NCI-H748 (cell line): ENCODE measurements at regions not wholly inside any gene's neighbourhood (a gene's known extent, or its start where the extent isn't known, plus 50 kb on each side); places are given as distances from the start of the nearest gene placed in this dataset.
"Not testable (repeated sequence)": the region's sequence is repeated elsewhere in the genome, so short reads cannot be mapped to it uniquely, and the experiment has no call there.

Experiments
- DNase-seq: peaks from one replicate; lab custom pipeline; 2025; ENCODE audit not compliant: unreplicated experiment; lab: John Stamatoyannopoulos, UW

DNA sequence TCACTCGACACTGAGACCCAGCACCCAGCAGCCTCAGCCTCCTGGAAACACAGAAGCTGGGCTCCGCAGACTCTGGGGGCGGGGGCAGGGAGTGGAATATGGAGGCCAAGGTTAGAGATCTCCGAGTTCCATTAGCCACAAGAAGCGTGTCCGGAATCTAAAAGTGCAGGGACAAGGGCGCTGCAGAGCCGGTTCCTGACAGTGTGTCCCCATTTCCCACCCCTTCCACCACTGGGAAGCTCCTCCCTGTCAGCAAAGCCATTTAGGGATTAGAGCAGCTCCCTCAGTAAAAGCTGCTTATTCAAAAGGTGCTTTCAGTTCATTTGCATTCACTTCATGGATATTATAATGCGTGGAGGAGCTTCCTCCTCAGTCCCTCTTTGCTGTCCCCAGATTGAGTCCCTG lies 74.1 kb upstream of the HSPA9 start:
- no peak for DNase-seq

DNA sequence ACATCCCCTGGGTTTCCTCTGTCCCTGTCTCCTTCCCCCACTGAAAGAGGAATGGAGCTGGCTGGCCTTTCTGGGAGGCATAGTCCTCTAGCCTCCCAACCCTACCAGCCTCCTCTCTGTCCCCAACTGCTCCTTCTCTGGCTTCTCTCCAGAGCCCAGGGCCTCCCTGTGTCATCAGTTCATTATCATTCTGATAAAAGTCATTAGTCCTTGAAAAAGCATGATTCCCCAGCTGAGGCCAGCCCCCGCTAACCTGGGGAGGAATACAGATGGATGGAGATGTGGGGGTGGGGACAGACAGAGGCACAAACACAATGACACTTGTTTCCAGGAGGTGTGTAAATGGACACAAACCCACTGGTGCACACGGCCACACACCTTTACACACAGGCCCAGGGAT lies 73.6 kb upstream of the HSPA9 start:
- DNase-seq, result no peak

DNA sequence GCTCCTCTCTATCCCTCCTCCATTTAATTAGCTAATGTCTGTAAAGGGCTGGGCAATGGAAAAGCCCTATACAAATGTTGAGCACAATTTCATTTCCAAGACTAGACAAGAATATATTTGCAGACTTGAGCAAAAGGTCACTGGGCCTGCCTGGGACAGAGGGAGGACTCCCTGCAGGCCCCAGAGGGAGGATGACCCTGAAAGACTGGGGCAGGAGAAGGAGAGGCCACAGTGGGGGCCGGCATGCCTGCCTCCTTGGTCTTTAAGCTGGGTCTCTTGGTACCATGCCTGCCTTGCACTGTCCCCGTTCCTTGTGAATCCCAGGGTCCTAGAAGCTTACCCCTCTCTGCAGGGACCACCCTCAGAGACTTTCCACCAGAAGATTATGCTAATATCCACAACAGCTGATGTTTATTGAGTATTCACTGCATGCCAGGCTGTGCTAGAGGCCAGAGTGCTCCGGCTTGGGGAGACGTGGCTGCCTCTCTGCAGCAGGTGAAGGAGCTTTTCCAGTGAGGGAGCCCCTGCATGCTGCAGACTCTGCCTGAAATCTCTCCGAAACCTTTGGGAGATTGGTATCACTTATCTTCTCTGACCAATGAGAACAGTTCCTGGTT lies 72.7 kb upstream of the HSPA9 start:
- DNase-seq, result no peak

DNA sequence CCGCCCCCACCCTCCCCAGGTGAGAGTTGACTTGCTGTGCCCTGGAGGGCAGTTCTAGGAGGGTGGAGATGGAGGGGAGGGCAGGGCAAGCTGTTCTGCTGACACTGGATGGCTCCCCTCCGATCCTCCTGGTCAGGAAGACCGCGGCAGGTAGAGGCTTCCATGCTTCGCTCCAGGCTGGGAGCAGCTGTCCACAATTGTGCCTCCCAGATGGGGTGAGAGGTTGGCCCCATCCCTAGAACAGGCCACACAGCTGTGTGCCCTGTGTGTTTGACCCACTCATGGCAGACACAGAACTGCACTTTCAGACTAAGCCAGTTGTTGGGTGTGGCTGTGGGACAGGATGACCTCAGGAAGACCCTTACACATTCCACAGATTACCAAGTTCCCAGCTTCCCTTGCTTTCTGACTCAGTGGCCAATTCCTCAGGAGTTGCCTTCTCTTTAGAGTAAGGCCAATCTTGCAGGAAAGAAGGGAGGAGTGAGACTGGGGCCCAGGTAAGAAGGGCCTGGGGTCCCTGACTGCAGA lies 72.1 kb upstream of the HSPA9 start:
- no peak for DNase-seq

DNA sequence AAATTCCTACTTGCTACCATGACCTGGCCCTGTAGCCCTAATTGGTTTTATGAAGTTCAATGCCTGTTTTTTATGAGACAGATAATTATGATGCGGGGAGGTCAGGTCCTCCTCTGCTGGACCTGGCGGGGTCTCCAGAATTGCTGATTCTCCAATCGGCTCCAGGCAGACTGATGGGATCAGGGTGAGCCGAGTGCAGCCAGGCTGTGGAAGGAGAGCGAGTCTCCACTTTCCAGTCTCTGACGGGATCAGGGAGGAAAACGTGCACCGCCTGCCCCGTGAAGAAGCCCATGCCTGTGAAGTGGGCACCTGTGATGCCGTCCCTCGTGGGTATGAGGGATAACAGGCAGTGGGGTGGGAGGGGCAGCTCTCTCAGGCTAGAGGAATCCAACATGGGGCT lies 71.5 kb upstream of the HSPA9 start:
- no peak for DNase-seq

DNA sequence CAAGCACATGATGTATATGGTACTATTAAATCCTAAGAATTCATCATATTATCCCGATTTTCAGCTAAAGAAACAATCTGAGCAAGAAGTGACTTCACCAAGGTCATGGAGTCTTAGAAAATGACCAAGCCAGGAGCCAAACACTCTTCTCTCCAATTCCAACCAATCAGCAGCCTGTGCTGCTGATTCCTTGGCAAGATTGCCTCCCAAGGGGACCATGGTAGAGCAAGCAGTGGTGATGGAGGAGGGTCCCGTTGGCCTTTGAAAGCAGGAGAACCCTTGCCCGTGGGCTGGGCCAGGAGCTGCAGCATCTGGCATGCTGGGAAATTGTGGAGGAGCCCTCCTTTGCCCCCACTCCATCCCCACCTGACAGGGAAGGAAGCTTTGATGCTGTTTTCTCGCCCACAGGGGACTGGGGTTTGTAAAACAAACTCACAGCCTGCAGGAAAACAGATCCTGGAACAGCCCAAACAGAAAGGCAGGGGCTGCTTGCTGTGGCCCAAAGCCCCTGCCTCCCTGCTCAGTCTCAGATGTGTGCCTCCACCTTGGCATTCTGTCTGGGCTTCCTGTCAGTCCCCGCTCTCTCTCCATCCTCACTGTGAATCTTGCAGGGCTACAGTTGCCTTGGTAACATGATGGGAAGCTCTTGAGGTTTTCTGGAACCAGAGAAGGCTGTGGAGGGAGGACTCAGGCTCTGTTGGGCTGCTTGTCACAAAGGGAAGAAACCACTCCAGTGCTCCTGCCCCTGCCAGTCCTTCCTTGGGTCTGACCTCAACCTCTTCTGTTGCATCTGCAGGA lies 70.8 kb upstream of the HSPA9 start:
- DNase-seq, result peak; percentile 42

DNA sequence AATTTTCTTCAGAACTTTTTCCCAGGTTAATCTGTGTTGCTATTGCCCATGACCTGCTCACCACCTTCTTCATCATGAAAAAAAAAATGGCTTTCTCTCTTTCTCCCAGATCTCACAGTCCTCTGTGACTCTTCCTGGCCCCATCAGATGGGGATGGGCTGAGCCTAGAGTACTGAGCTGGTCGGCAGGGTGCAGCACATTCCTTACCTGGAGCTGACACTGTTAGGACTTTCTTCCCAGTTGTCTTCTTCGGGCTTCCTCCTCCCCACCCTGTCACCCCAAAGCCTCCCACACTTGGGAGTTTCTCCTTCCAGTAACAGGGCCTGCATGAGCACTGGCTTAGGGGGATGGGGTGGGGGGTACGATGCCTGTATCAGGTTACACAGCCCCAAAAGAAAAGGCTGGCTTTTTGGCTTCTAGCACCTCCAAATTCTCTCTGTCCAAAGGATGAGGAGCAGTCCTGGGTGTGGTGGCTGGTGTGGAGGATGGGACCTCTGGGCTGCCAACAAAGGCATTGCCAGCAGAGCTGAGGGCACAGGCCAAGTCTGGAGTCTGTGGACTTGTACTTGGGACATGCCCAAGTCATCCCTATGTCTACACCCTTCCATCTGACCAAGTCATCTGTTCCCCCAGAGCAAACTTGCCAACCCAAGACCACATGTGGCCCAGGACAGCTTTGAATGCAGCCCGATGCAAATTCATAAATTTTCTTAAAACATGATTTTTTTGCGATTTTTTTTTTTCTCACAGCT lies 68.0 kb upstream of the HSPA9 start:
- no peak for DNase-seq

DNA sequence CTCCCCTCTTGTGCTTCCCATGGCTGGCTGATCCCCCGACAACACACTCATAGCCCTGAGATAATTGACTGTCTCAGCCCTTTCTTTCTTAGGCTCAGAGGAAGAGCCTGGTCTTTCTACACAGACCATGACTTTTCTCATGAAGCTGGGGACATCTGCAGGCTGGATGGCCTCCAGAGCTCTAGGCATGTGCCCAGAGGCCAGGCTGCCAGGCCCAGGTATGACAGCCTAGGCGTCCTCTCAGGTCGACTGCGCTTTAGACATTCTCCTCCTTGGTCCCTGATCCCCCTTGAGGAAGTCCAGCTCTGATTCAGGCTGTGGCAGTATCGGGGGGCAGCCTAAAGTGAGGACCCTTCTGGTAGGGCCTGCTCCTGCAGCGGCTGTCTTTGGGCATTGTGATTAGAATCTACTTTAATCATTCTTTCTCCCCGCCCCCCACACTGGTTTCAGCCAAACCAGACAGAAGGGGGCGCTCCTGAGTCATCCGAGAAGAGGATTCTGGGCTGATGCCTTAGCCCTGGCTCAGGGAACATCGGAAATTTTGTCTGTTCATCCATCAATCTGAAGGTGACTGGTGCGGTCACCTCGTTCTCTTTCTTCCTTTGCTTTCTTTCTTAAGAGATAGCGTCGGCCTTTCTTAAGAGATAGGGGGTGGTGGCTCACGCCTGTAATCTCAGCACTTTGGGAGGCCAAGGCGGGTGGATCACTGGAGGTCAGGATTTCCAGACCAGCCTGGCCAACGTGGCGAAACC lies 66.5 kb upstream of the HSPA9 start:
- DNase-seq, result peak; percentile 79

DNA sequence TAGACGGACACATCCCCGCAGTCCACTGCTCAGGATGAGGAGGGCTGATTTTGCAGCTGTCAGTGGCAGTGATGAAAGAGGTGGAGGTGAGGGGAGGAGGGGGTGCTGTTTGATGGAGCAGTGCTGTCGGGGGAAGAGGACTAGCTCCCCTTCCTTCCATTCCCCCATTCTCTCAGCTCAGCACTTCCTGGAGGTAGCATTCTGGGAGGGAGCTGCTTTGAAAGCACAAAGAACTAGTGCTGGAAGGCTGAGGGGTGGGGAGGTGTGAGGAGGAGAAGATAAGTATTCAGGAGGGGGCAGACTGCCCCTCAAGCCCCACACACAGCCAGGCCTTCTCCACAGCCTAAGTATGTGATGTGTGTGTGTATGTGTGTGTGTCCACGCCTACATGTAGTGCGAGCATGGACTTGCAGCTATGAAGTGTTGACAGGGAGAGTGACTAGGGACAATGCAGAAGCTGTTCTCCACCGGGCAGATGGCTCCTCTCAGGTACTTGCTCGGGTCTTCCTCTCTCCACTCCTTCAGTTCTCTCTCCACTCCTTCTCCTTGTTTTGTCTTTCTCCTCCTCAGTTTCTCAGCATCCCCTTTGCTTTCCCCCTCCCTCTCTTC lies 65.5 kb upstream of the HSPA9 start:
- DNase-seq, result no peak

DNA sequence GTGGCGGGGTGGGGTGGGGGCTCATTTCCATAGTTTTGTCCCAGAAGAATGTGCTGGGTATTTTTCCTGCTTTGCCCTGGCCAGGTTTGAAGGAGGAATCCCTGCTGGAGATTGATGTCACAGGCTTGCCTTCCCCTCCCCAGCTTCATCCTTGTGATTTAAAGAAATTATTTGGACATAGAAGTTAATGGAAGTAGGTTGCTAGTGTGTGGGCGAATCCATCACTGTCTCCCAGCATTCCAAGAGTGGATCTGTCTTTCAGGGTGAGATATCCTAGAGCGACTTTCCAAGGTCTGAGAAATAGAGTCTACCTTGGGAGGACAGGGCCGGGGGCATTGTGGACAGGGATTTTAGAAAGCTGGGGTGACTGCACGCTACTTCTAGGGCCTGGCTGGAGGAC lies 64.9 kb upstream of the HSPA9 start:
- no peak for DNase-seq

DNA sequence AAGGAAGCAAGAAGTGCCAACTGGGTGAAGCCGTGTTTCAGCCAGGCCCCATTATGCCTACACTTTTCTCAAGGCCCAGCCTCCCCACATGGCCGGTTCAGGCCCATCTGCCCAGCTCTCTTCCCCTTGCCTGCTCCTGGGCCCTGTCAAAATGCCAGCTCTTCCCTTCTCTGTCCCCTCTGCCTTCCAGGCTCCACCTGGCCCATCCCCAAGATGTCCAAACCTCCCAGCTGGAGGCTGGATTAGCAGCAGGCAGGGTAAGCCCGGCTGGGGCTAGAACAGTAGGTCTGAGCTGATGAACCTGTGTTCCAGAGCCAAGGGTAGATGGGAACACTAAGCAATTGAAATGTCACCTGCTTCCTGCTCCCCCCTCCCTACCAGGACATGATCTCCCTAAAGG lies 64.1 kb upstream of the HSPA9 start:
- DNase-seq, result no peak

DNA sequence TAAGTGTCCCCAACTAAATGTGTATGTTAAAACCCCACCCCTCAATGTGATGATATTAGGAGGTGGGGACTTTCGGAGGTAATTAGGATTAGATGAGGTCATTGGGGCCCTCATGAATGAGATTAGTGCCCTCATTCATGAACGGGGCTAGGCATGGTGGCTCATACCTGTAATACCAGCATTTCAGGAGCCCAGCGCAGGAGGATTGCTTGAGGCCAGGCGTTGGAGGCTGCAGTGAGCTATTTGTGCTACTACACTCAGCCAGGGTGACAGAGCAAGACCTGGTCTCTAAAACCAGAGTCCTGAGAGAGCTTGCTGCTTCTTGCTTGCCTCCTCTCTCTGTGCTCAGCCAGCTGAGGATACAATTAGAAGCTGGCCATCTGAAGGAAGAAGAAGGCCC lies 62.1 kb upstream of the HSPA9 start:
- DNase-seq, result no peak

DNA sequence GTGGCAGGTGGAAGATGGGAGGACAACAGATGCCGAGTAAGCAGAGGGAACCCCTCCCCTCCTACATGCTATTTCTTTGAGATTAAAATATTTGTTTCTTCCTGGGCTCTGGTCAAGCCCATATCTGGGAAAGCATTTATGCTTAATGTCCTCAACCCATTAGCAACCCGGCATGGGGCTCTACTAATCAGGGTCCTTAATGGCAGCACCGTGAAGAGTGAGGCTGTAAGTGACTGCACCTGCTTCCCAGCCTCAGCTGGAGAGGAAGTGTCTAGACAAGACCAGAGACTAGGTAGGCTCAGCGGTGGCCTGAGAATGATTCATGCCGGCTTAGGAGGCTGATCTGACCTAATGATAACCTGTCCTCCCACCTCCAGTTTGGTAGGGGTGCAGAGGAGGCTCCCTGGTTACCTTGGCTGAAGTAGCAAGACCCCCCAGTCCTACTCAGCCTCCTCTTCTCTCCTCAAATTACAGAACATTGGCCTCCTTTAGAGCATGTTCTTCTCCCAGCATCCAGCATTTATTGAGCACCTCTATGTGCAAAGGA lies 61.3 kb upstream of the HSPA9 start:
- DNase-seq, result peak; percentile 83

DNA sequence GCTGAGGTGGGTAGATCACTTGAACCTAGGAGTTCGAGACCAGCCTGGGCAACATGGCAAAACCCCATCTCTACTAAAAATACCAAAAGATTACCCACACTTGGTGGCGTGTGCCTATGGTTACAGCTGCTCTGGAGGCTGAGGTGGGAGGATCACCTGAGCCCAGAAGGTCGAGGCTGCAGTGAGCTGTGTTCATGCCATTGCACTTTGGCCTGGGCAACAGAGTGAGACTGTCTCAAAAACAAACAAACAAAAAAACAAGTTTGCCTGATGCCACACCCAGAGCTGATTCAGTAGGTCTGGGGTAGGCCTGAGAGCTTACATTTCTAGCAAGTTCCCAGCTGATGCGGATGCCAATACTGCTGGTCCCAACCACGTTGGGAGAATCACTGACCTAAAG lies 60.5 kb upstream of the HSPA9 start:
- DNase-seq, result no peak

DNA sequence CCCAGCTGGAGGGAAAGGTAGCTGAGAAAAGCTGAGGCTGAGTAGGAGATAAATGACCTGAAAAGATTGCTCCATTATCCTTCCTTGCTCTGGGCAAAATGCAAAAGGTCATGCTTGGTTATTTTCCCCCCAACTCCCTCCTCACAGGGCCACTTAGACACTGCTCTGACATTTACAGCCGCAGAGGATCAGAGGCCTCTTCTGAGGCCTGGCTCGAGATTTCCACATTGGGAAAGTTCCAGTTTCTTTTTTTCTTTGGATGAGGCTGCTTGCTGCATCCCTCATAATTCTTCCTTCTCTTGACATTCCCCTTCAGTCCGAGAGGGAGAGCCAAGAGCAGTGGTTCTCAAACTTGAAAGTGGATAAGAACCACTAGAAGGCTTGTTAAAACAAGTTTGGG lies 60.1 kb upstream of the HSPA9 start:
- no peak for DNase-seq

DNA sequence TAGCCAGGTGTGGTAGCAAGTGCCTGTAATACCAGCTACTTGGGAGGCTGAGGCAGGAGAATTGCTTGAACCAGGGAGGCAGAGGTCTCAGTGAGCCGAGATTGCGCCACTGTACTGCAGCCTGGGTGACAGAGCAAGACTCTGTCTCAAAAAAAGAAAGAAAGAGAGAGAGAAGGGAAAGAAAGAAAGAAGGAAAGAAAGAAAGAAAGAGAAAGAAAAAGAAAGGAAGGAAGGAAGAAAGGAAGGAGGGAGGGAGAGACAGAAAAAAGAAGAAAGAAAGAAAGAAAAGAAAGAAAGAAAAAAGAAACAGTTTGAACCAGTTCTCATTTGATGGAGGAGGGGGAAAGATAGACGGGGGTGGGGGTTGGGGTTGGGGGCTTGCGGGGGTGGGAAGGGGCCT lies 59.6 kb upstream of the HSPA9 start:
- not testable (repeated sequence) for DNase-seq

DNA sequence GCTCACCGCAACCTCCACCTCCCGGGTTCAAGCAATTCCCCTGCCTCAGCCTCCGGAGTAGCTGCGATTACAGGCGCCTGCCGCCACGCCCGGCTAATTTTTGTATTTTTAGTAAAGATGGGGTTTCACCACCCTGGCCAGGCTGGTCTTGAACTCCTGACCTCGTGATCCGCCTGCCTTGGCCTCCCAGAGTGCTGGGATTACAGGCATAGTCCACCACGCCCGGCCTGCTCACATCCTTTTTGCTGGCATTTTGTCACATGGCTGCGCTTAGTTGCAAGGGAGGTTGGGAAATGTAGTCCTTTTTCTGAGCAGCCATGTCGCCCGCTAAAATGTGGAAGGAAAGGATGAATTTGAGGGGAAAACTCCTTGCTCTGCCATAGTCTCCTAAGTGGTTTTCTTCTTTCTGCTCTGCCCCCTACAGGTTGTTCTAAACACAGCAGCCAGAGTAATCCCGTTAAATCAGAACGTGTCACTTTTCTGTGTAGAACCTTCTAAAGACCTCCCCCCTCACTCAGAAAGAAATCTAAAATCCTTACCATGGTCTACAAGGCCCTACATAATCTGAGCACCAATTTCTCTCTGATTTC lies 57.8 kb upstream of the HSPA9 start:
- DNase-seq, result no peak

DNA sequence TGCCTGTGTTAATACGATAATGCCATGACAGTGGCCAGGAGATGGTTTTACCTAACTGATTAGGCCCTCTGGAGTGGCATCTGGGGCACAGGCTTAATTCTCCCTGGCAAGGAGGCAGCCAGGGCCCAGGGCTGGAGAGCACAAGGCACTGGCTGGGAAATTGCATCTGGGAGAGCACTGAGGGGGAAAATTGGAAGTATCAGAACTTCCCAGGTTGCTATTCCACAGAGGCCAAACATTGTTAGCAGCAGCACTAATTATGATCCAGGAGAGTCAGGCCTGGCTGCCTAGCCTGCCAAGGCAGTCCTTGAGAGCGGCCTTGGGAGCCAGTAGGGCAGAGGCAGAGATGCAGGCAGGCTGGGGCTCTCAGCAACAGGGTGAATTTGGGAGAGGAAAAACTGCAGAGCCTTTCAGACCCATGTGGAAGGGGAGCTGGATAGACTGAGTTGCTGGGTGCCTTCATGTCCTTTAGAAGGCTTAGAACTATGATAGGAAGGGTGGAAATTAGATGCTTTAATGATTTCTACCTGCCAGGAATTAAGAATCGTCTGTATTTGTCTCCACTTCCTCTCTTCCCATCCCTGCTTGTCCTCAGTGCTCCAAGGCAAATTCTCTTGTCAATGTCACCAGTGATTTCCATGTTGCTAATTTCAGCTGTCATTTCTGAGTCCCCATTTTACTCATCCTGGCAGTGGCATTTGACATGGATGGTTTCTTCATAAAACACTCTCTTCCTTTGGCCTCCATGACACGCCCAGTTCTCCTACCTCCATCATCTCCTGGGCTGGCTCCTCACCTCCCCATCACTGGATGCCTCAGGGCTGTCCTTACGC lies 56.1 kb upstream of the HSPA9 start:
- no peak for DNase-seq

DNA sequence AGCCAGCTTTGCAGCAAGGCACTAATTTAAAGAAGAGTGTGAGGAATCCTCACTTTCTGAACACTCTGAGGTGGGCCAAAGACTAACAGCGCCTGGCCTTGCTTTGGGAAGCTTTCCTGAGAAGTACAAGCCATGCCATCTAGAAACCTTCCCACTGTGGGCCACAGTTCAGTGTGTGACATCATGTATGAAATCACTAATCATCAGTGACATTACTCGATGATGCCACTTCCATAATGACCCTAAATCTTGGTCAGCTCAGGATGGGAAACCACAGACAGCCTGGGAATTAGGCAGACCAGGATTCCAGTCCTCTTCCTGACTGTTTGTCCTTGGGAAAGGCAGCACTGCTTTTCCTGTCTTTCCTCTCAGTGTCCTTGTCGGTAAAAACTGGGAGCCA lies 54.2 kb upstream of the HSPA9 start:
- no peak for DNase-seq
